Memory B cell (primary cell): ENCODE measurements at regions not wholly inside any gene's neighbourhood (a gene's known extent, or its start where the extent isn't known, plus 50 kb on each side); places are given as distances from the start of the nearest gene placed in this dataset.
"Not testable (repeated sequence)": the region's sequence is repeated elsewhere in the genome, so short reads cannot be mapped to it uniquely, and the experiment has no call there.

Source experiments
- ATAC-seq: fragments of 150-1000 bp; cut with Tn5 transposase; 2 replicates; pipeline ENCODE4 v1.10.0; 2021; ENCODE audit warnings: low read depth, mild to moderate bottlenecking, moderate library complexity
- DNase-seq, 2 donors: peaks; one replicate each; pipeline ENCODE4 v3.0.0; 2022; ENCODE audit warnings: low spot score in 2 of 2
- H3K27ac Mint-ChIP-seq: one replicate; pipeline ENCODE4 v1.8.0; 2022; ENCODE audit warnings: mild to moderate bottlenecking, moderate library complexity, mixed read lengths
- H3K27me3 Mint-ChIP-seq: one replicate; pipeline ENCODE4 v1.8.0; 2022; ENCODE audit warnings: mixed read lengths
- H3K36me3 Mint-ChIP-seq: one replicate; pipeline ENCODE4 v1.8.0; 2022; ENCODE audit warnings: mild to moderate bottlenecking, mixed read lengths
- H3K4me1 Mint-ChIP-seq: one replicate; pipeline ENCODE4 v1.8.0; 2022; ENCODE audit warnings: mixed read lengths
- H3K4me3 Mint-ChIP-seq: one replicate; pipeline ENCODE4 v1.8.0; 2022; ENCODE audit warnings: mild to moderate bottlenecking, moderate library complexity, mixed read lengths
- H3K9me3 Mint-ChIP-seq: one replicate; pipeline ENCODE4 v1.8.0; 2022; ENCODE audit warnings: mixed read lengths

DNA sequence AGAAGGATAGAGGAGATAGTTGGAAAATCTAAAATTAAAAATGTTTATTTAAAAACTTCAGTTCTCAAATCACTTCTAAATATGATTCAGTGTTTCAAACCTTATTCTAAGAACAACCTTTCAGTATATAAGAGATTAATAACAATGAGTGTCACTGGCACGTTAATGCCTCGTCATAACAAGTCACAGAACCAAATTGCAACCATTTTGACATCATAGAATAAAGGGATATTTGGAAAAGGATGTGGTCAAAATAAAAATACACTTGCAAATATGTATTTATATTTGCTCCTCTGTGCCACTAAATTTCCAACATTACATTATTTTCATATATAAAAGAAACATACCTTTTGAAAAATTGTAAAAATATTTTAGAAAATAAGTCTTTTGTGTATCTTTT, 1090.6 kb downstream of the SUCLG1 start:
- Mint-ChIP-seq H3K9me3 (peaks cover 7% of the 10 kb centered on the region), H3K4me3 (no peak overlapping the region), H3K27ac (no peak overlapping the region), H3K27me3 (no peaks in the 10 kb centered on the region), H3K36me3 (no peaks in the 10 kb centered on the region), H3K4me1 (no peaks in the 10 kb centered on the region)
- ATAC-seq (no peak), DNase-seq (no peak)

DNA sequence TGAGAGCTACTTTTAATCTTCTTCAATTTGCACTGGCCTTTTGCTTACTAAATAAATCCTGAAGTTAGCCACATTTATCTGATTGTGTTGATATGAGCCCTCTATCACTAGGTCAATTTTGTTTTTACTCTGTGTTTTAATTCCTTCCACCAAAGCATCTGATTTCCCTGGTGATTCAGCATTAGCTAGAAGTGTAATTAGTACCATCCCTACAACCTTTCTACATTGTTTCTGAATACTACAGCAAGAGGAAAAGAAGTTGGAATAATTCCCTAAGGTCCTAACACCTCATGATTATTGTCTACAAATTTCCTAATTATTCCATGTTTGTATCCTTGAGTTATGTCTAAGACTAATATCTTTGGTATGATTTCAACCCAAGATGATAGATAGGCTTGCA, 1093.6 kb downstream of the SUCLG1 start:
- no peaks in the 10 kb centered on the region for H3K36me3 Mint-ChIP-seq
- H3K4me1 Mint-ChIP-seq: no peaks in the 10 kb centered on the region
- DNase-seq (no peak), ATAC-seq (no peak)
- H3K9me3 Mint-ChIP-seq: peaks cover 7% of the 10 kb centered on the region
- H3K27me3 Mint-ChIP-seq: no peaks in the 10 kb centered on the region
- H3K27ac Mint-ChIP-seq: no peak overlapping the region
- H3K4me3 Mint-ChIP-seq: no peak overlapping the region

DNA sequence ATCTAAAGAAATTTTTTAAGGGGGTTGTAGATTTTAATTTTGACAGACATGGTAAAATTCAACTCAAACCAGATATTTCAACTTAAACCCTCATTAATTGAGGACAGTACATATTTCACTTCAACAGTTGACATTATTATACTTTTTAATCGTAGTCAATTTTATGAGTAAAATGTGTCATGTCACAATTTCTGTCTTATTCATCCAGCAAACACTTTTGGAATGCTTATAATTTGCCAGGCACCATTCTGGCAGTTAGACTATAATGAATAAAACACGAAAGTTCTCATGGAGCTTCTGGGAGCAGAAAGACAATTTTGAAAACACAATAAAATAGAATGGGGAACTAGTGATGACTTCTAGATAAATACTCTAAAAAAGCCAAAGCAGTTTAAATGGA, 1094.8 kb downstream of the SUCLG1 start:
- peaks cover 7% of the 10 kb centered on the region for H3K9me3 Mint-ChIP-seq
- no peak for DNase-seq
- H3K4me3 Mint-ChIP-seq: no peak overlapping the region

DNA sequence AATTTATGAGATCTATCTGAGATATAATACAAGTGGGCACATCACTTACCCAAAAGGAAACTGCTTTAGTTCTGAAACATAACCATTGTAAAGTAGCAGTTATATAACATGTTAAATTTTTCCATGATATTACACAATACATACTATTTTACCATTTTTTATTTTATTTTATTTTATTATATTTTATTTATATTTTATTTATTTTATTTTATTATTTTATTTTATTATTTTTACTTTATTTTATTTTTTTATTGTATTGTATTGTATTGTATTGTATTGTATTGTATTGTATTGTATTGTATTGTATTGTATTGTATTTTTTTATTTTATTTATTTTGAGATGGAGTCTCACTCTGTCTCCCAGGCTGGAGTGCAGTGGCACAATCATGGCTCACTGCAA, 1095.9 kb downstream of the SUCLG1 start:
- H3K27ac Mint-ChIP-seq, H3K4me1 Mint-ChIP-seq, H3K27me3 Mint-ChIP-seq, H3K9me3 Mint-ChIP-seq, H3K36me3 Mint-ChIP-seq, H3K4me3 Mint-ChIP-seq, DNase-seq, ATAC-seq: not testable (repeated sequence)

More for the DNA sequence above, 1094.8 kb downstream of the SUCLG1 start:
- H3K27me3 Mint-ChIP-seq: no peaks in the 10 kb centered on the region
- ATAC-seq: no peak
- H3K27ac Mint-ChIP-seq: no peak overlapping the region
- H3K36me3 Mint-ChIP-seq: no peaks in the 10 kb centered on the region
- H3K4me1 Mint-ChIP-seq: no peaks in the 10 kb centered on the region

DNA sequence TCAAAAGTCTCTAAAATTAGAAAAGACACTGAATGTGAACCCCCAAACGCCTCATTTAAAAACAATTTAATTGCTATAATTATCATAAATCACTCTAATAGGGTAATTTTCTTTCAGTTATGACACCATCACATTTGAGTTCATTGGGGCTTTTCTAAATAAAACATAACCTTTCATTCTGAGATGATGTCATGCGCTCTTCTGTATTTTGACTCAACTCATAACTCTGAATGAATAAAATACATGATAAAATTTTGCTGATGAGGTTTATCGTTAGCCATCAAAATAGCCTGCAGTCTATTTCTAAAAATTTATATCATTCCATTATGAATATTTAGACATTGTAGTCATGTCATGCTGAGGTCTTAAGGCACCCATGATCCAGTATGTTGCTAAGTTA, 1099.7 kb downstream of the SUCLG1 start:
- no peaks in the 10 kb centered on the region for H3K27me3 Mint-ChIP-seq
- no peaks in the 10 kb centered on the region for H3K4me1 Mint-ChIP-seq
- H3K27ac Mint-ChIP-seq: no peak overlapping the region
- ATAC-seq (no peak), DNase-seq (no peak)
- H3K4me3 Mint-ChIP-seq: no peak overlapping the region
- H3K36me3 Mint-ChIP-seq: no peaks in the 10 kb centered on the region
- peaks cover 3% of the 10 kb centered on the region for H3K9me3 Mint-ChIP-seq

DNA sequence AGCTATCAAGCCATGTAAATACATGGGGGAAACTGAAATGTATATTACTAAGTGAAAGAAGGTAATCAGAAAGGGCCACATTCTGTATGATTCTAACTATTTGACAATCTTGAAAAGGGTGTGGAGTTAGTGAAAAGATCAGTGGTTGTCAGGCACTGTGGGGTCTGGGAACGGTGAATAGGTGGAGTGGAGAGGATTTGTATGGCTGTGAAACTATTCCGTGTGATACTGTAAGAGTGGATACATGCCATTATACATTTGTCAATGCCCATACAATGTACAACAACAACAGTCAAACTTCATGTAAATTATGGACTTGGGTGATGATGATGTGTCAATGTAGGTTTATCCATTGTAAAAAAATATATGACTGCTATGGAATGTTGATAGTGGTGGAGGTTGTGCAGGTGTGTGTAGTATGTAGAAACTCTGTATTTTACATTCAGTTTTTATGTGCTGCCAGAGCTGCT, 1116.2 kb downstream of the SUCLG1 start:
- ATAC-seq (no peak), DNase-seq (no peak)
- no peaks in the 10 kb centered on the region for H3K36me3 Mint-ChIP-seq
- H3K4me1 Mint-ChIP-seq: no peaks in the 10 kb centered on the region
- H3K9me3 Mint-ChIP-seq: peaks cover 3% of the 10 kb centered on the region
- H3K27ac Mint-ChIP-seq: no peak overlapping the region
- no peak overlapping the region for H3K4me3 Mint-ChIP-seq
- H3K27me3 Mint-ChIP-seq: no peaks in the 10 kb centered on the region

DNA sequence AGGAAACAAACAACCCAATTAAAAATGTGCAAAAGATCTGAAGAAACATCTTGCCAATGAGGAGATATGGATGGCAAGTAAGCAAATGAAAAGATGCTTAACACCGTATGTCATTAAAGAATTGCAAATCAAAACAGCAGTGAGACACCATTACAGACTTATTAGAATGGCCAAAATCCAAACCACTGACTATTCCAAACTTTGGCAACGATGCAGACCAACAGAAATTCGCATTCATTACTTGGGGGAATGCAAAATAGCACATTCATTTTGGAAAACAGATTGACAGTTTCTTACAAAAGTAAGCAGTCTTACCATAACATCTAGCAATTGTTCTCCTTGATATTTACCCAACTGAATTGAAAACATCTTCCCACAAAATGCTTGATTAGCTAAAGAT, 1118.7 kb downstream of the SUCLG1 start:
- Mint-ChIP-seq H3K4me1 (no peaks in the 10 kb centered on the region), H3K4me3 (no peak overlapping the region), H3K27ac (no peak overlapping the region), H3K27me3 (no peaks in the 10 kb centered on the region), H3K36me3 (no peaks in the 10 kb centered on the region), H3K9me3 (peaks cover 3% of the 10 kb centered on the region)
- no peak for ATAC-seq
- DNase-seq: no peak

DNA sequence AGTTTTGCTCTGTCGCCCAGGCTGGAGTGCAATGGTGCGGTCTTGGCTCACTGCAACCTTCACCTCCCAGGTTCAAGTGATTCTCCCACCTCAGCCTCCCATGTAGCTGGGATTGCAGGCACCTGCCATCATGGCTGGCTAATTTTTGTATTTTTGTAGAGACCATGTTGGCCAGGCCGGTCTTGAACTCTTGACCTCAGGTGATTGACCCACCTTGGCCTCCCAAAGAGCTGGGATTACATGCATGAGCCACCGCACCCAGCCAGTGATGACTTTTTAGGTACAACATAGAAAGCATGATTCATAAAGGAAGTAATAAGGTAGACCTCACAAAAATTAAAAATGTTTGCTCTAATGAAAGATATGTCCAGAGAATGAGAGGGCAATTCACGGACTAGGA, 1119.1 kb downstream of the SUCLG1 start:
- not testable (repeated sequence) for H3K27me3 Mint-ChIP-seq, DNase-seq, H3K4me1 Mint-ChIP-seq, H3K36me3 Mint-ChIP-seq, H3K9me3 Mint-ChIP-seq, H3K27ac Mint-ChIP-seq, ATAC-seq, H3K4me3 Mint-ChIP-seq

DNA sequence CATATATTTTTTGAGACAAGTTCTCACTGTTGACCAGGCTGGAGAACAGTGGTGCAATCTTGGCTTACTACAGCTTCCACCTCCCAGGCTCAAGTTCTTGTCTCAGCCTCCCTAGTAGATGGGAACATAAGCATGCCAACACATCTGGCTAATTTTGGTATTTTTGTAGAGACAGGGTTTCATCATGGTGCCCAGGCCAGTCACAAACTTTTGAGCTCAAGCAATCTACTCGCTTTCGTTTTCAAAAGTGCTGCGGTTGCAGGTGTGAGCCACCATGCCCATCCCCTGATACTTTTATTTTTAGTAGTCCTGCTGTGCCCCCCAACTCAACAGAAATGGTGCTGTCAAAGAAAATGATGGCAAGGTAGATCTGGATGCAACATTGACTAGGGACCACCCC, 1127.3 kb downstream of the SUCLG1 start:
- DNase-seq: no peak
- Mint-ChIP-seq H3K27ac (no peak overlapping the region), H3K36me3 (no peaks in the 10 kb centered on the region), H3K4me1 (no peaks in the 10 kb centered on the region), H3K4me3 (no peak overlapping the region), H3K27me3 (no peaks in the 10 kb centered on the region), H3K9me3 (peaks cover 3% of the 10 kb centered on the region)
- ATAC-seq: no peak

DNA sequence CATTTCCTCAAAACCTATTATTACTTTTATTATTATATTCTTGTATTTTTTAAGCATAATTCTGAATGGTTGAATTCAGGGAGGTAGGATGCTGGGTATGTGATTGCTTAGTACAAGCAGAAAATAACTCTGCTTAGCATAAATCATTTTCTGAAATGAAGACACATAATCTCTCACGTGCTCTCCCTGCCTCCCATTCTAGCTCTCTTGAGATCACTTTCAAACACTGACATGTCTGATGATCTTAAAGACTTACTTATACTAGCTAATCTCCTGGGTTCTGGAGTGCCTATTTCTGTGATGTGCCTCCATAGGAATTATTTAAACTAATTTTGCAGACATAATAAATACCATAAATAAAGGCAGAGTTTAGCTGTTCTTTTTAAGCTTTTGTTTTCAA, 1136.0 kb downstream of the SUCLG1 start:
- H3K4me1 Mint-ChIP-seq: no peaks in the 10 kb centered on the region
- no peaks in the 10 kb centered on the region for H3K36me3 Mint-ChIP-seq
- H3K27me3 Mint-ChIP-seq: no peaks in the 10 kb centered on the region
- peaks cover 2% of the 10 kb centered on the region for H3K9me3 Mint-ChIP-seq
- H3K4me3 Mint-ChIP-seq: no peak overlapping the region
- ATAC-seq (no peak), DNase-seq (no peak)
- no peak overlapping the region for H3K27ac Mint-ChIP-seq

DNA sequence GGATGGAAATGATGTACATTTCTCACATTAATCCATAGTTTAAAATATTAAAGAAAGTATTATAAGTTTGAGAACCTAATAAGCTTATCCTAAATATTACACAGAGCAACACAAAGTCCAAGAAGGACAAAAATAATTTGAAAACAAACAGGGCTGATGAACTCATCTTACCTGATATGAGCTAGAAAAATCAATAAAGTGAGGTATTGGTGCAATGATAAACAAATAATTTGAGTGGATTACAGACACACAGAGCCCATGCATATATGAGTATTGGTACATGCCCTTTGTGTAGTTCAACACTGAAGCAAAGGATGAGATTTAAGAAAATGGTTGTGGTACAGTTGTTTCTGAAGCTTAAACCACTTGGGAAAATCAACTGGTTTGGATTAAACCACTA, 1139.0 kb downstream of the SUCLG1 start:
- Mint-ChIP-seq H3K4me3 (no peak overlapping the region), H3K4me1 (no peaks in the 10 kb centered on the region), H3K36me3 (no peaks in the 10 kb centered on the region), H3K9me3 (peaks cover 4% of the 10 kb centered on the region), H3K27ac (no peak overlapping the region), H3K27me3 (no peaks in the 10 kb centered on the region)
- no peak for ATAC-seq
- no peak for DNase-seq

DNA sequence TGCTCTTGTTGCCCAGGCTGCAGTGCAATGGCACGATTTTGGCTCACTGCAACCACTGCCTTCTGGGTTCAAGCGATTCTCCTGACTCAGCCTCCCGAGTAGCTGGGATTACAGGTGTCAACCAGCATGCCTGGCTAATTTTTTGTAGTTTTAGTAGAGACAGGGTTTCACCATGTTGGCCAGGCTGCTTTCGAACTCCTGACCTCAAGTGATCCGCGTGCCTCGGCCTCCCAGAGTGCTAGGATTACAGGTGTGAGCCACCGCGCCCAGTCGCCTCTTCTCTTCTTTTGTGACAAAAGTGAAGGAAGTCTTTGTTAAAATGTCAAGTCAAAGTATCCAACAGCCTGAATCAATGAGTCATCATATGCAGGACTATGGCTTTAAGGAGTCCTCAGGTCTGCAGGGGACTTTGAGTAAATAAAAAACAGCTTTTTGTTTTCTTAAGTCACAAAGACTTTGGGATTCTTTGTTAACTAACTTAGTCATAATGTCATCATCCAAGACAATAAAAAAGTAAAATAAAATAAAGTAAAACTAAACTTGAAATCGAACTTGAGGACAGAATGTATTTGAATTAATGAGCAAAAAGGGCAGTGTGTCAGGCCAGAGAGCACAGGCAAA, 1153.2 kb downstream of the SUCLG1 start:
- no peak for DNase-seq
- ATAC-seq: no peak
- H3K9me3 Mint-ChIP-seq: peaks cover 5% of the 10 kb centered on the region
- H3K27ac Mint-ChIP-seq: no peak overlapping the region
- no peaks in the 10 kb centered on the region for H3K36me3 Mint-ChIP-seq
- no peaks in the 10 kb centered on the region for H3K27me3 Mint-ChIP-seq
- no peak overlapping the region for H3K4me3 Mint-ChIP-seq
- H3K4me1 Mint-ChIP-seq: no peaks in the 10 kb centered on the region

DNA sequence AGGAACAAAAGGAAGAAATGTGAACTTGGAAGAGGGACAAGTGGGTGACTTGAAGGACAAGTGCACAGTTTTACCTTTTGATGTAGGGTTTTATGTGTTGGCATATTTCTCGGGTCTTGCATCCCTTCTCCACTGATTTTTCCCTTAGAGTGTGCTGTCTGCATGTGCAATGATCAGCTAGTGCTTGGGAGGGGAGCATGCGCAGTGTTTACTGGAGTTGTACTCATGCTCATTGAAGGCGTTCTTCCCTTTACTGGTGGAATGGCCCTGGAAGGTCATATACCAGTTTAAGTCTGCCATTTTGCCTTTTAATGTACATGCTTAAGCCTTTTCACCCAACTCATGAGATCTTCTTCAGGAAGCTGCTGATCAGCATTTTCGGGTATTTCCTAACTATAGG, 1168.0 kb downstream of the SUCLG1 start:
- no peaks in the 10 kb centered on the region for H3K4me1 Mint-ChIP-seq
- H3K9me3 Mint-ChIP-seq: peaks cover 7% of the 10 kb centered on the region
- no peaks in the 10 kb centered on the region for H3K36me3 Mint-ChIP-seq
- no peak overlapping the region for H3K27ac Mint-ChIP-seq
- H3K4me3 Mint-ChIP-seq: no peak overlapping the region
- no peaks in the 10 kb centered on the region for H3K27me3 Mint-ChIP-seq
- DNase-seq (no peak), ATAC-seq (no peak)

DNA sequence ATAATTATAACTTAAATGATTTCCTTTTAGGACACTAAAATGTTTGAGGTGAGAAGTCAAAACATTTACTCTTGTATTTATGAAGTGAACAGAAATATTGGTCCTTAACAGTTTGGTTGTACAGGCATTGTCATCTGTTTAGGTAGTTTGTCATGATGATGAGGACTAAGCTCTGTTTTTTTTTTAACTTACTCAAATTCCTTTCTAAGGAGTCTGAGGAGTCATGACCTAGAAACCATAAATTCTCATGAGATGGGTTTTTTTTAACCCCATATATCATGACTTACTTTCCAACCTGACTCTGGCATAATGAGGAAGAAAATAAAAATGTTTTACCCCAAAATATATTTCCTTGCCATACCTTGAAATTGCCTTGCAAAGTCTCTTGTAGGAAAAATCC, 1176.2 kb downstream of the SUCLG1 start:
- H3K27me3 Mint-ChIP-seq: no peaks in the 10 kb centered on the region
- ATAC-seq: no peak
- H3K27ac Mint-ChIP-seq: no peak overlapping the region
- H3K9me3 Mint-ChIP-seq: no peaks in the 10 kb centered on the region
- H3K36me3 Mint-ChIP-seq: no peaks in the 10 kb centered on the region
- H3K4me1 Mint-ChIP-seq: no peaks in the 10 kb centered on the region
- H3K4me3 Mint-ChIP-seq: no peak overlapping the region
- no peak for DNase-seq

DNA sequence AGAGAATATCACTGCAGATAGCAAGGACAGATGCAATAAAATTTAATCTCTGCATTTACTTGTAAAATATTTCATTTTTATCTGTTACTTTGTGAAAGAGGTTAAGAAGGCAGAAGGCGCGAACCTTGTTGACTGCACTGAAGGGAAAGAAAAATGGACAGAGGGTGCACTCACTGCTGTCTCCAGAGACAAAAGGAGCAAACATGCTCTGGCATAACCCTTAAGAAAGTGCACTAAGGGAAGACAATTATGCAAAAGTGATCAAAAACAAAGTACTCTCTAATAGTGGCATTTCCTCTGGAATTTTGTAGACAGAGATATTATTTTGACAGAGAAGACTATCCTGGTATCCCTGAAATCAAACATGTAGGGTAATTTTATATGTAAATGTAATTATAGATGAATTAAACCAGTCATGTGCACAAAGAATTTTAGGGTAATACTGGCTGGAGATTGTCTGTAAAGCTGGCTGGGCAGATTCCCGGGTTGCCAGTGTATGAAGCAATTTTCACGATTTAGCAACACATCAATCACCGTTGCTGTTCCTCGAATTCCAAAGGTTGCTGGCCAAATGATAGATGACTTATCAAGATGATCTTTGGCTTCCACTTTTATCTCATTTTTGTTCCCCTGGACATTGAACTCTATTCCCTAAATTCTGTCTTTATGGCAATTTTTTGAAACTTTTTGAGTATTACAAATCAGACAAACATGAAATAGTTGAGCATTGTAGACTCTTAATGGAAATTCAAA, 1176.9 kb downstream of the SUCLG1 start:
- H3K9me3 Mint-ChIP-seq: no peaks in the 10 kb centered on the region
- no peak overlapping the region for H3K27ac Mint-ChIP-seq
- DNase-seq: no peak
- H3K4me1 Mint-ChIP-seq: no peaks in the 10 kb centered on the region
- H3K36me3 Mint-ChIP-seq: no peaks in the 10 kb centered on the region
- H3K4me3 Mint-ChIP-seq: no peak overlapping the region
- no peak for ATAC-seq
- no peaks in the 10 kb centered on the region for H3K27me3 Mint-ChIP-seq
